ENCODE measurements at regions not wholly inside any gene's neighbourhood (a gene's known extent, or its start where the extent isn't known, plus 50 kb on each side); places are given as distances from the start of the nearest gene placed in this dataset.
"Not testable (repeated sequence)": the region's sequence is repeated elsewhere in the genome, so short reads cannot be mapped to it uniquely, and the experiment has no call there.

DNA sequence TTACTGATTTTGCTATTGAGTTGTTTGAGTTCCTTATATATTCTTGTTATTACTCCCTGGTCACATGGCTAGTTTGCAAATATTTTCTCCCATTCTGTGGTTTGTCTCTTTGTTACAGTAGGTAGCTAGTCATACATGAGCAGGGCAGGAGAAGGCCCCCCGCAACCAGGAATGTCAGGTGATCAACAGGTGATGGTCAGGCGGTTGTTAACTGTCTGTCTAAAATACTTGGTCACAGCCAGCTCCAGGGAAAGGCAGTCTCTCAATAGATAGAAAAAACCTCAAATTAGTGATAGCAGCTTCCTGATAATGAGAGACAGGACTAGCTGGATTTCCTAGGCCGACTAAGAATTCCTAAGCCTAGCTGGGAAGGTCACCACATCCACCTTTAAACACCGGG lies 217.9 kb downstream of the RHOU start:
- TF ChIP-seq, protein P1, sequence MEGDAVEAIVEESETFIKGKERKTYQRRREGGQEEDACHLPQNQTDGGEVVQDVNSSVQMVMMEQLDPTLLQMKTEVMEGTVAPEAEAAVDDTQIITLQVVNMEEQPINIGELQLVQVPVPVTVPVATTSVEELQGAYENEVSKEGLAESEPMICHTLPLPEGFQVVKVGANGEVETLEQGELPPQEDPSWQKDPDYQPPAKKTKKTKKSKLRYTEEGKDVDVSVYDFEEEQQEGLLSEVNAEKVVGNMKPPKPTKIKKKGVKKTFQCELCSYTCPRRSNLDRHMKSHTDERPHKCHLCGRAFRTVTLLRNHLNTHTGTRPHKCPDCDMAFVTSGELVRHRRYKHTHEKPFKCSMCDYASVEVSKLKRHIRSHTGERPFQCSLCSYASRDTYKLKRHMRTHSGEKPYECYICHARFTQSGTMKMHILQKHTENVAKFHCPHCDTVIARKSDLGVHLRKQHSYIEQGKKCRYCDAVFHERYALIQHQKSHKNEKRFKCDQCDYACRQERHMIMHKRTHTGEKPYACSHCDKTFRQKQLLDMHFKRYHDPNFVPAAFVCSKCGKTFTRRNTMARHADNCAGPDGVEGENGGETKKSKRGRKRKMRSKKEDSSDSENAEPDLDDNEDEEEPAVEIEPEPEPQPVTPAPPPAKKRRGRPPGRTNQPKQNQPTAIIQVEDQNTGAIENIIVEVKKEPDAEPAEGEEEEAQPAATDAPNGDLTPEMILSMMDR (conservative IDR thresholded peaks at IDR 0.05) = no peak
- H3K27ac ChIP-seq = no peak overlapping the region

DNA sequence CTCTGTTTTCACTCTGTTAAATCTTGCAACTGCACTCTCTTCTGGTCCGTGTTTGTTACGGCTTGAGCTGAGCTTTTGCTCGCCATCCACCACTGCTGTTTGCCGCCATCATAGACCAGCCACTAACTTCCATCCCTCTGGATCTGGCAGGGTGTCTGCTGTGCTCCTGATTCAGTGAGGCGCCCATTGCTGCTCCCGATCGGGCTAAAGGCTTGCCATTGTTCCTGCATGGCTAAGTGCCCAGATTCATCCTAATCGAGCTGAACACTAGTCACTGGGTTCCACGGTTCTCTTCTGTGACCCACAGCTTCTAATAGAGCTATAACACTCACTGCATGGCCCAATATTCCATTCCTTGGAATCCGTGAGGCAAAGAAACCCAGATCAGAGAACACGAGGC lies 218.5 kb downstream of the RHOU start:
- H3K27ac ChIP-seq = not testable (repeated sequence)

DNA sequence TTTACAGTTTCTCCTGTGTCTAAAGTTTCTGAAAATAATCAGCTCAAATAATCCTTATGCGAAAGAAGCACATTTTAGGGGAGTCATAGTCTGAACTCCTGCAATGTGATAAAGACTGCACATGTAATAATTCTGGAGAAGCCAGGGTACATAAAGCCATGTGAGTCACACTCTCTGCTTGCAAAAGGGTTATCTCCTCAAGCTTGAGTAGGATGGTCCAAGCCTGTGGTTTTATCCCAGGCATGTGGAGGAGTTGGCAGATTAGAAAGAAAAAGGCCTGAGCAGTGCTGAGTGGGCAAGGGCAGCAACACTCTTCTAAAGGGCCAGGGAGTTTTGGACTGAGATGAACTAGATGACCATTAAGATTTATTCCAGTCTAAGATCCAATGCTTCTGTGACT lies 220.4 kb downstream of the RHOU start:
- TF ChIP-seq, protein P1 (conservative IDR thresholded peaks at IDR 0.05) = no peak
- no peak overlapping the region for H3K27ac ChIP-seq

GRCh38 chr1:228956864-228957263 lies 221.6 kb downstream of the RHOU start:
- no peak overlapping the region for H3K27ac ChIP-seq
- TF ChIP-seq, protein P1 (conservative IDR thresholded peaks at IDR 0.05) = no peak

DNA sequence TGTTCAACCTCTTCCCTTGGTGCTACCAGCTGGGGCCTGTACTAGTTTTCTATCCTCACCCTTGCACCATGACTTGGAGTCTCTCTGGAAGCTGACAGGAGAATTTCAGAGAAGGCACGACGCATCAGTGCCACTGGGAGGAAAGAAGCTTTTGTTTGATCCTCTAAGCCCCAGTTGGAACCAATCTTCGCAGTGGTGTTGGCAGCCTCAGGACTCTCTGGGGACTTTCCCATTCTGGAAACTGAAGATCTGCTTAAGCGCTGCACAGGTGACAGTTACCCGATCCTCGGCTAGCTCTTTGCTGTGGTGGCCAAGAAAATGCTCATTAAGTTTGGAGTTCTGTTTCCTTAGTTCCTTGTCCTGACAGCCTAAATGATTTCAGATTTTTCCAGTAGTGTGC lies 222.3 kb downstream of the RHOU start:
- TF ChIP-seq, protein P1 (conservative IDR thresholded peaks at IDR 0.05) = no peak
- no peak overlapping the region for H3K27ac ChIP-seq

- no peak overlapping the region for H3K27ac ChIP-seq
- TF ChIP-seq, protein P1 (conservative IDR thresholded peaks at IDR 0.05) = no peak
Measured at GRCh38 chr1:228958121-228958520, 222.8 kb downstream of the RHOU start.

DNA sequence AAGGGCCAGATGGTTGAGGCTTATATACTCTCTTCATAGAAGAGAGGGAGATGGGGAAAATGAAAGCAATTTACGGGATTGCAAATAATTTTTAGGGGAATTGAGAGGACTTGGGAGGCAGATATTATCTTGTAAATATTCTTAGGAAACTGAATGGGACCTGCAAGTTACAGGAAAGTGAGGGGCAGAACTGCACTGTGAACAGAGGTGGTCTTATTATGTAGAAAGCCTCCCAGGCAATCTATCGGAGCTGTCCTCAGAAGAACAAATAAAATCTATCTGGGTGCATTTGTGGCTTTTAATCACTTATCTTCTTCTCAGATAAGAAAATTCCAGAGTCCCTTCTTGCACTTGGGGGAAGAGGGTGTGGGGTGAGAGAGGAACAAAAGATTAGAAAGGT lies 223.5 kb downstream of the RHOU start:
- no peak overlapping the region for H3K27ac ChIP-seq
- TF ChIP-seq, protein P1 (conservative IDR thresholded peaks at IDR 0.05) = no peak

GRCh38 chr1:228960705-228961104 lies 225.4 kb downstream of the RHOU start:
- TF ChIP-seq, protein P1 (conservative IDR thresholded peaks at IDR 0.05) = no peak
- no peak overlapping the region for H3K27ac ChIP-seq
